SJSA1 (cell line): ENCODE measurements at regions not wholly inside any gene's neighbourhood (a gene's known extent, or its start where the extent isn't known, plus 50 kb on each side); places are given as distances from the start of the nearest gene placed in this dataset.
"Not testable (repeated sequence)": the region's sequence is repeated elsewhere in the genome, so short reads cannot be mapped to it uniquely, and the experiment has no call there.

Source experiments
- DNase-seq, 2 experiments: peaks; one replicate each; pipeline ENCODE4 v3.0.0-alpha.2; 2015 to 2020; ENCODE audit warnings: low spot score in 2 of 2, low read depth in 1 of 2
- H3K27ac ChIP-seq: fragments of 250-450 bp; sonication (Bioruptor Pico); 2 replicates; pipeline ENCODE4 v1.5.1; 2020; ENCODE audit warnings: mild to moderate bottlenecking, moderate library complexity
- H3K27me3 ChIP-seq: fragments of 250-450 bp; sonication (Bioruptor Pico); replicated peaks from 2 replicates; pipeline ENCODE4 v1.5.1; 2020; ENCODE audit warnings: mild to moderate bottlenecking, moderate library complexity
- H3K36me3 ChIP-seq: fragments of 250-450 bp; sonication (Bioruptor Pico); 2 replicates; pipeline ENCODE4 v1.5.1; 2020; ENCODE audit warnings: mild to moderate bottlenecking
- H3K4me1 ChIP-seq: fragments of 250-450 bp; sonication (Bioruptor Pico); replicated peaks from 2 replicates; pipeline ENCODE4 v1.6.1; 2021; ENCODE audit warnings: mild to moderate bottlenecking
- H3K4me3 ChIP-seq: fragments of 250-450 bp; sonication (Bioruptor Pico); 2 replicates; pipeline ENCODE4 v1.5.1; 2020; ENCODE audit warnings: mild to moderate bottlenecking
- H3K9me3 ChIP-seq: fragments of 250-450 bp; sonication (Bioruptor Pico); replicated peaks from 2 replicates; pipeline ENCODE4 v1.5.1; 2020; ENCODE audit warnings: mild to moderate bottlenecking

DNA sequence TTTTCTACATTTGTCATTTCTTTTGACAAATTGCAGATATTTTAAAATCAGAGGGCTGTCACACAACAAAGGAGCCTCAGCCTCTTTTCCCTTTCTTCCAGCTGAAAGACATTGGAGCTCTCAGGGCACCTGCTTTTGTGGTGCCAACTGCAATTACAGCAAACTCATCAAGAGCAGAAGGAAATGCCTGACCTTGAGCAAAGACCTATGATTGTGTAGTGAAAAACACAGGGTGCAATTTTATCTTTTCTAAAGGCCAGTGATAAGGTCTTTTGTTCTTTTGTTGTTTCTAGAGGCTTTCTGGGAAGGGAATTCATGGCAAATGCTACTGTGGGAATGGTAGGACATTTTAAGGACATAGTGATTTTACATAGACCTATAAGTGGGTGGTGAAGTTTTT is 214.3 kb downstream of the OXSM start:
- Histone ChIP-seq H3K27ac (no peak overlapping the region), H3K36me3 (no peaks in the 10 kb centered on the region), H3K27me3 (no peaks in the 10 kb centered on the region), H3K9me3 (no peaks in the 10 kb centered on the region), H3K4me1 (no peaks in the 10 kb centered on the region), H3K4me3 (no peak overlapping the region)
- no peak for DNase-seq

DNA sequence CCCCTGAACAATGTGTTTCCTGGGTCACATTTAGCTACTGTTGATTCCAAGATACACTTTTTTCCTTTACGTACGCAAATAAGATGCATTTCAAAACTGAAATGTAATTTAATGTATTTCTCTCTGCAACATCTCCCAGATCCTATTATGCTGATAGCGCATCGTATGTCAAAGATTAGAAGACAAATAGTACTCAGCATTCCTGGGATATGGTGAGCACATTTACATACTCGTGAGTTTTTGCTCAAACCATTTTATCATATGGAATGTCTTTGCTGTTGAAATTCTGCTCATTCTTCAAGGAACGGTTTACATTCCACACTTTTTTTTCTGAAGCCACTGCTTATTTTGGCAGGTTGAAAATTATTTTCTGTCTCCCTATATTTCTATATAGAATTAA is 221.4 kb downstream of the OXSM start:
- Histone ChIP-seq H3K27me3 (no peaks in the 10 kb centered on the region), H3K4me1 (no peaks in the 10 kb centered on the region), H3K36me3 (no peaks in the 10 kb centered on the region), H3K9me3 (no peaks in the 10 kb centered on the region), H3K27ac (no peak overlapping the region), H3K4me3 (no peak overlapping the region)
- DNase-seq: no peak

DNA sequence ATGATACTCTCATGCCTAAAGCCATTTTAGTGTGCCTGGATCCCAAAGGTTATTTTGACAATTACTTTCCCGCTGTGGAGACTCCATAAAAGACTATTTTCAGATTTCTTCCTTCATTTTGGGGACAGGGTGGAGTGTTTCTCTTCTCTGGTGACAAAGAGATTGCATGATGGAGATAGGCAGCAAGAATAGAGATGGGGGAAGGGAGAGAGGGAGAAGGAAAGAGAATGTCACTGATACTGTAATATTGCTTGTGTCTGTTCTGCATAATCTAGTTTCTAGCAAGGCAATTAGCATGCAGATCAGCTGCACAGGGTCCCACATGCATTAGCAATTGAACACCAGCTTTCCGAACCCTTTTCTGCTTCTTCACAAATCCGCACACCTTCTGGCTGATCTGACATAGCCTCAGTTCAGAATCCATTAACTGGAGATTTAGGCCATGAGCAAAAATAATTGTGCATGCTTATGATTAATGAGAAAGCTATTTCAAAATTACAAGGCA is 222.4 kb downstream of the OXSM start:
- H3K36me3 ChIP-seq: no peaks in the 10 kb centered on the region
- no peak overlapping the region for H3K27ac ChIP-seq
- H3K9me3 ChIP-seq: no peaks in the 10 kb centered on the region
- DNase-seq: no peak
- H3K27me3 ChIP-seq: no peaks in the 10 kb centered on the region
- H3K4me1 ChIP-seq: no peaks in the 10 kb centered on the region
- no peak overlapping the region for H3K4me3 ChIP-seq

DNA sequence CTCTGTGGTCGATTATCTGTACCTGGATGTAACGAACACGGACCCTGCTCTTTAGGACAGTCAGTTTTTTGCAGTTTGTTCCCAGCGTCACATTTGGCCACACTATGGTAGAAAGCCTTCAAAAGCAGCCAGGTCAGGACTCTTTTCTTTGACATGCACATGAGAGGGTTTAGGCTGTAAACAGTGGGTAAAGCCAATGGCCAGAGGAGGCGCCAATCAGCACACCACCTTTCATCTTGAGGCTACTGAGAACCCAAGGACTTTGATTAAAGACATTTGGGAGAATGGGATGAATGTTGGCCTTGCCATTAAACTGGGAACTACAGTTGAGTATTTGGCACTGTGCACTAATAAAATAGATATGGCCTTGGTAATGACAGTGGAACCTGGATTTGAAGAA is 225.9 kb downstream of the OXSM start:
- Histone ChIP-seq H3K36me3 (no peaks in the 10 kb centered on the region), H3K4me3 (no peak overlapping the region), H3K27ac (no peak overlapping the region), H3K27me3 (no peaks in the 10 kb centered on the region), H3K9me3 (no peaks in the 10 kb centered on the region), H3K4me1 (no peaks in the 10 kb centered on the region)
- no peak for DNase-seq

DNA sequence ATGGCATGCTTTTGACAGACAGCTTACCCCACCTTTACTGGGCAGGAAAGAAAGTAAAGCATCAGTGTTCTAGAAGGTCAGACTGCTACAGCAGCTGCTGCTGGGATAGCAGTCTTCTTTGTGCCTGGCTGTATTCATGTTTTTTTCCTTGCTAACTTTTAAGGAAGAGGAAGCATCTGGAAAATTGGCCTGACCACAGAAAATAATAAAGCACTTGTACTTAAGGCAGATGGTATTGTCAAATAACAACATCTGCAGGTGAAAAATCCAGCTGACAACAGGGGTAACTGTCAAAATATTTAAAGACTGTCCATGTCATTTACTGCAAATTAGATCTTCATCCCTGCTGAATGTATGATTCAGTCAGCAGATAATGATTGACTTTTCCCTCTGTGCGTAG is 229.0 kb downstream of the OXSM start:
- H3K27ac ChIP-seq: no peak overlapping the region
- no peaks in the 10 kb centered on the region for H3K9me3 ChIP-seq
- H3K36me3 ChIP-seq: no peaks in the 10 kb centered on the region
- DNase-seq: no peak
- H3K27me3 ChIP-seq: no peaks in the 10 kb centered on the region
- H3K4me1 ChIP-seq: no peaks in the 10 kb centered on the region
- no peak overlapping the region for H3K4me3 ChIP-seq

DNA sequence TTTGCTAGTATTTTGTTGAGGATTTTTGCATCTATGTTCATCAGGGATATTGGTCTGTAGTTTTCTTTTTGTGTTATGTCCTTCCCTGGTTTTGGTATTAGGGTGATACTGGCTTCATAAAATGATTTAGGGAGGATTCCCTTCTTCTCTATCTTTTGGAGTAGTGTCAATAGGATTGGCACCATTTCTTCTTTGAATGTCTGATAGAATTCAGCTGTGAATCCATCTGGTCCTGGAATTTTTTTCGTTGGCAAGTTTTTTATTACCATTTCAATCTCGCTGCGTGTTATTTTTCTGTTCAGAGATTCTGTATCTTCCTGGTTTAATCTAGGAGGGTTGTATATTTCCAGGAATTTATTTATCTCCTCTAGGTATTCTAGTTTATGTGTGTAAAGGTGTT is 234.3 kb downstream of the OXSM start:
- not testable (repeated sequence) for H3K27ac ChIP-seq, H3K9me3 ChIP-seq, H3K27me3 ChIP-seq, H3K4me3 ChIP-seq, DNase-seq, H3K36me3 ChIP-seq, H3K4me1 ChIP-seq

DNA sequence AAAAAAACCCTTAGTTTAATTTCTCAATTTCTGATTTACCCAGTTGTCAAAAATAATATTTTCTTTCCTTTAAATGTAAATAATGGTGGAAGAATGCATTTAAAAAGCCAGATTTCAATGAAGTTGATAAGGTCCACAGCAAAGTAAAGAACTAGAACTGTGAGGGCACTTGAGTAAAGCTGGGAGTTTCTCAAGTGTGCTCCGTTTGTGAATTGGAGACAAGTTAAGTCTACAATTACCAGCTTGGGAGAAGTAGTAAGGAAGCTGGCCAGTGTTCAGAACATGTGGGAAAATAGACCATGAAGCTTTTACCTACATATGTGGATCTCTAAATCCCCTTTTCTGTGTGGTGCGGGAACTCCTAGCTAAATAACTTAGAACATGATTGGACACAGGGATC is 239.4 kb downstream of the OXSM start:
- Histone ChIP-seq H3K4me1 (no peaks in the 10 kb centered on the region), H3K9me3 (no peaks in the 10 kb centered on the region), H3K4me3 (no peak overlapping the region), H3K36me3 (no peaks in the 10 kb centered on the region), H3K27ac (no peak overlapping the region), H3K27me3 (no peaks in the 10 kb centered on the region)
- DNase-seq: no peak

DNA sequence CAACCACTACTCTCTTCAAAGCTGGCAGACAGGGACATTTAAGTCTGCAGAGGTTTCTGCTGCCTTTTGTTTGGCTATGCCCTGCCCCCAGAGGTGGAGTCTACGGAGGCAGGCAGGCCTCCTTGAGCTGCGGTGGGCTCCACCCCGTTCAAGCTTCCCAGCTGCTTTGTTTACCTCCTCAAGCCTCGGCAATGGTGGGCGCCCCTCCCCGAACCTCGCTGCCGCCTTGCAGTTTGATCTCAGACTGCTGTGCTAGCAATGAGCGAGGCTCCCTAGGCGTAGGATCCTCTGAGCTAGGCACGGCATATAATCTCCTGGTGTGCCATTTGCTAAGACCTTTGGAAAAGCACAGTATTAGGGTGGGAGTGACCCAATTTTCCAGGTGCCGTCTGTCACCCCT is 252.2 kb downstream of the OXSM start:
- H3K27ac ChIP-seq, H3K9me3 ChIP-seq, H3K4me3 ChIP-seq, H3K27me3 ChIP-seq, H3K36me3 ChIP-seq, H3K4me1 ChIP-seq, DNase-seq: not testable (repeated sequence)

DNA sequence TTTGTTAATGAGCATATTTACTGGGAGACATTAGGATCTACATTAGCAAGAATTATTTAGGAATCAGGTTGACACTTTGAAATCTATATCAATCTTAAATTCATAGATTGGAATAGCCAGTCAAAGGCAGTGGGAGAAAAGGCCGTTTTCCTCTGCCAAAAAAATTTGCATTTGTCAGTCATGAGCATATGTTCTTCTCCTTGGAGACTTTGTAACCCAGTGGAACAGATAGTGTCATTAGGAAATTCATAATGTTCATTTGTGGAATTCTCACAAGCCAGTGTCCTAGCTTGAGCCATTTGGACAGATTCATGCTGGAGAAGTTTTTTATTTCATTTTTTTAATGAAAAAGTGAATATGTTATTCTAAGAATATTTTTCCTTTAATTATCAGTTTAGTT is 260.1 kb downstream of the OXSM start:
- Histone ChIP-seq H3K27ac (no peak overlapping the region), H3K4me3 (no peak overlapping the region), H3K9me3 (no peaks in the 10 kb centered on the region), H3K4me1 (no peaks in the 10 kb centered on the region), H3K36me3 (no peaks in the 10 kb centered on the region), H3K27me3 (no peaks in the 10 kb centered on the region)
- DNase-seq: no peak

DNA sequence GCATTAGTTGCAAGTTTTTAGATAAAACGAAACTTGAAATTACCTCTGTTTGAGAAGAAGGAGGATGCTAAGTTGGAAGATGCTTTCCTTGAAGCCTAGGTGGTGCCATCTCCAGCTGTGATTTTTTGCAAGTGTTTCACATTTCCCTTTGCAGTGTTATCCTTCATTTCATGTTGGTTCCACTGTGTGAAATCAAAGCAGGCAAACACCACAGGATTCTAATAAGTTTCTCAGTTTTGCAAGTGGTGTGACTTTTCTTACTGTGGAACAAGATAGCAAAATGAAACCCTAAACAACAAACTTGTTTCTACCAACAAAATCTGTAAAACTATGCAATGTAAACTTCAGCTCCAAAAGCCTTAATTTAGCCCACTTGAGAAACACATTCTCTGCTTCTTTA is 260.9 kb downstream of the OXSM start:
- H3K36me3 ChIP-seq: no peaks in the 10 kb centered on the region
- no peaks in the 10 kb centered on the region for H3K9me3 ChIP-seq
- no peaks in the 10 kb centered on the region for H3K4me1 ChIP-seq
- no peak overlapping the region for H3K27ac ChIP-seq
- DNase-seq: no peak
- no peak overlapping the region for H3K4me3 ChIP-seq
- H3K27me3 ChIP-seq: no peaks in the 10 kb centered on the region

DNA sequence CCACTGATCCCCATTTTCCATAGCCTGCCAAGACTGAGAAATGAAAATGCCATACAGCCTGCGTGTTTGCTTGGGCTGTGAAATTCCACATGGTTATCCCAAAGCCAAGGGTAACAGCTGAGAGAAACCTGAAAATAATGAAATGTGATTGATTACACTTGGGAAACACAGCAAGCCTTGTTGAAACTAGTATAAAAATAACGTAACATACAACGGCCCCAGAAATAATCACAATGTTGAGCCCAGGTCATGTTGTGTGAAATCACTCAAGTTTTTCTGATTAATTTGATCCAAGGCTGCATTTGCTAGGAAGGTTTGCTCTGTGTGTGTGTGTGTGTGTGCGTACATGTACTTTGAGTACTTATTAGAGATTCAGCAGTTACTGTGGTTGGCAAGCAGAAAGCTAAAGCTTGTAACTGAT is 269.0 kb downstream of the OXSM start:
- Histone ChIP-seq H3K9me3 (no peaks in the 10 kb centered on the region), H3K36me3 (no peaks in the 10 kb centered on the region), H3K4me1 (no peaks in the 10 kb centered on the region), H3K27me3 (no peaks in the 10 kb centered on the region), H3K4me3 (no peak overlapping the region), H3K27ac (no peak overlapping the region)
- no peak for DNase-seq

DNA sequence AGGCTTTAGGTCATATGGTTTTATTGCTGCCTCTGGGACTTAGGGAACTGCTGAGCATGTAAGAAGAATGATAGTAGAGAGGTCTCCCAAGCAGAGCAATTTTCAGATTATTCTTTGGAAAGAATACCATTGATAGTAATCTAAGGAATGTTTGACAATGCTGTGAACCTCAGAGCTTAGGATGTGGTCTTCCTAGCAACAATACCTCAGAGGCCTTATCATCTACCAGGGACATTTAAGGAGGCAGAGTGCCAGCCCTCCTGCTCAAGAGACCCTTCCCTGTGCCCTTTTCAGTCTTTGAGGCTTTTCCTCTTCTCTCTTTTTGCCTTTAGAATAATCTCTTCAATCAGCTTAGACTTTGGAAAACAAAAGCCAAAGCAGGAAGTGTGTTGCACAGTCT is 272.1 kb downstream of the OXSM start:
- Histone ChIP-seq H3K9me3 (no peaks in the 10 kb centered on the region), H3K4me3 (no peak overlapping the region), H3K36me3 (no peaks in the 10 kb centered on the region), H3K4me1 (no peaks in the 10 kb centered on the region), H3K27me3 (no peaks in the 10 kb centered on the region), H3K27ac (no peak overlapping the region)
- DNase-seq: no peak

DNA sequence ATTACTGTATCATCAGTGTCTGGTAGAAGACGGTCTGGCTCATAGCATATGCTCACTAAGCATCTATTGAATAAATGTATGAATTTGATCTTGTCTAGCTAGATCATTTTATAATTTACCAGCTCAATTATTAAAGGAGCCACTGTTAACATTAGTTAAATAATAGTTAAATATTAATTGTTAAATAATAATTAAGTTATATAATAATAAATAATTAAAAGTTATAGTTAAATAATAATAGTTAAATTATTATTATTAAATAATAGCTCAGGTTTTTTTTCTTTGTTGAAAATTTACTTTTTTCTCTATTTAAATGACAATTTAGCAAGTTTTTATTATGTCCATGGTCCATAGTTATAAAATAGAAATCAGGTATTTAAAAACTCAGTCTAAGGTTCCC is 274.4 kb downstream of the OXSM start:
- Histone ChIP-seq H3K4me1 (no peaks in the 10 kb centered on the region), H3K27me3 (no peaks in the 10 kb centered on the region), H3K9me3 (no peaks in the 10 kb centered on the region), H3K4me3 (no peak overlapping the region), H3K36me3 (no peaks in the 10 kb centered on the region), H3K27ac (no peak overlapping the region)
- DNase-seq: no peak

DNA sequence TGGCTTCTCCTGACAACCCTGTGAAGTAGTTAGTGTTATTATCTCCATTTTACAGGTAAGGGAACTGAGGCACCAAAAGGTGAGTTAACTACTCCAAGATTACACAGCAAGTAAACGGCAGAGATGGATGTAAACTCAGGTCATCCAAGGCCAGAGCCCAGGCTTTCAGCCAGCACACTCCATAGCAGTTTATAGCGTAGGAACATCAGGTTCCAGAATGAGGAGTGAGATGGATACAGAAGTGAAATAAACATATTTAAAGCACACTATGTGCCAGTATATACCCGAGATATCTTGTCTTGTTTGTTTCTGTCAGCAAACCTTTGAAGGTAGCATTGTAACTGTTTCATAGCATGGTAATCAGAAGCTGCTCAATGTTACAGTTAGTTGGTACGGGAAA is 279.0 kb downstream of the OXSM start:
- H3K4me1 ChIP-seq: no peaks in the 10 kb centered on the region
- H3K9me3 ChIP-seq: no peaks in the 10 kb centered on the region
- no peak overlapping the region for H3K27ac ChIP-seq
- H3K4me3 ChIP-seq: no peak overlapping the region
- no peaks in the 10 kb centered on the region for H3K36me3 ChIP-seq
- no peaks in the 10 kb centered on the region for H3K27me3 ChIP-seq
- DNase-seq: no peak

DNA sequence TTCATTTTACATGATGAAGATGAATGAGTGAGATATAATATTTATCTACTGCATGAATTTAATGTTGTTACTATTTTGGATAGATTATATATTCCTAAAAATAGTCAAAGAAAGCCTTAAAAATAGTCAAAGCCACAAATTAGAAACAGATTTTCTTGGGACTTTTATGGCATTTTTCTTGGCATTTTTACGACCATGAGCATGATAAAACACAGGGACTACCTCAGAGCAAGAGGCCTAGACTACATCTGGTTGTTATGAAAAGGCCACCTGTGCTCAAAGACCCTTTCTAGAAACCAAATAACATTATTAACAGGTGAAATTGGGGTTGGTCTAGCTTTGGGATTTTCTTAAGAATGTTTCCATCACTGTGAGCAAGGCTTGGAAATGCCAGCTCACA is 281.0 kb downstream of the OXSM start:
- no peak for DNase-seq
- no peaks in the 10 kb centered on the region for H3K27me3 ChIP-seq
- H3K4me1 ChIP-seq: no peaks in the 10 kb centered on the region
- H3K36me3 ChIP-seq: no peaks in the 10 kb centered on the region
- H3K4me3 ChIP-seq: no peak overlapping the region
- H3K9me3 ChIP-seq: no peaks in the 10 kb centered on the region
- H3K27ac ChIP-seq: no peak overlapping the region
